GM23338 (cell line): ENCODE measurements at regions not wholly inside any gene's neighbourhood (a gene's known extent, or its start where the extent isn't known, plus 50 kb on each side); places are given as distances from the start of the nearest gene placed in this dataset.

Experiments
- ATAC-seq: fragments of 200-7000 bp; cut with Tn5 transposase; 3 replicates; pipeline ENCODE4 v1.9.1; 2020
- DNase-seq: peaks from one replicate; pipeline ENCODE4 v3.0.0-alpha.2; 2015; ENCODE audit warnings: low spot score
- H2AFZ ChIP-seq: fragments of 200-600 bp; sonication (generic); 2 replicates; pipeline ENCODE4 v1.8.0; 2016; ENCODE audit warnings: antibody characterized with exemption, mild to moderate bottlenecking, moderate library complexity
- H3F3A ChIP-seq: fragments of 200-600 bp; sonication (generic); replicated peaks from 2 replicates; pipeline ENCODE4 v1.8.0; 2017; ENCODE audit warnings: antibody characterized with exemption, mixed run types, low read depth
- H3K27ac ChIP-seq: fragments of 200-600 bp; sonication (generic); 2 replicates; pipeline ENCODE4 v1.6.1; 2016; ENCODE audit warnings: low read depth
- H3K27me3 ChIP-seq: fragments of 200-600 bp; sonication (generic); 2 replicates; pipeline ENCODE4 v1.8.0; 2016; ENCODE audit warnings: mild to moderate bottlenecking, mixed run types, moderate library complexity; ENCODE audit not compliant: insufficient read depth
- H3K36me3 ChIP-seq: fragments of 200-600 bp; sonication (generic); 2 replicates; pipeline ENCODE4 v1.8.0; 2016; ENCODE audit warnings: mild to moderate bottlenecking; ENCODE audit not compliant: insufficient read depth
- H3K4me1 ChIP-seq: fragments of 200-600 bp; sonication (generic); 2 replicates; pipeline ENCODE4 v1.8.0; 2016; ENCODE audit warnings: mild to moderate bottlenecking, moderate library complexity; ENCODE audit not compliant: insufficient read depth
- H3K4me2 ChIP-seq: fragments of 200-600 bp; sonication (generic); 2 replicates; pipeline ENCODE4 v1.7.1; 2017; ENCODE audit warnings: mixed run types
- H3K4me3 ChIP-seq: fragments of 200-600 bp; sonication (generic); 2 replicates; pipeline ENCODE4 v1.6.1; 2016; ENCODE audit warnings: mixed run types
- H3K79me2 ChIP-seq: fragments of 200-600 bp; sonication (generic); replicated peaks from 2 replicates; pipeline ENCODE4 v1.8.0; 2017; ENCODE audit warnings: mild to moderate bottlenecking; ENCODE audit not compliant: insufficient read depth
- H3K9me2 ChIP-seq: fragments of 200-600 bp; sonication (generic); 2 replicates; pipeline ENCODE4 v1.8.0; 2017; ENCODE audit not compliant: insufficient read depth
- H4K20me1 ChIP-seq: fragments of 200-600 bp; sonication (generic); replicated peaks from 2 replicates; pipeline ENCODE4 v1.8.0; 2017; ENCODE audit warnings: mild to moderate bottlenecking; ENCODE audit not compliant: insufficient read depth
- H3K27ac Mint-ChIP-seq: 2 replicates; pipeline ENCODE4 v1.8.0; 2020; ENCODE audit warnings: inconsistent platforms, mild to moderate bottlenecking, moderate library complexity, mixed read lengths
- H3K27me3 Mint-ChIP-seq: 3 replicates; pipeline ENCODE4 v1.8.0; 2022; ENCODE audit warnings: low read depth, mild to moderate bottlenecking, moderate library complexity, mixed read lengths, inconsistent platforms; ENCODE audit not compliant: insufficient read depth, poor library complexity
- H3K36me3 Mint-ChIP-seq: 3 replicates; pipeline ENCODE4 v1.8.0; 2021; ENCODE audit warnings: low read depth, mild to moderate bottlenecking, inconsistent platforms, moderate library complexity, mixed read lengths
- H3K4me1 Mint-ChIP-seq: 3 replicates; pipeline ENCODE4 v1.8.0; 2020; ENCODE audit warnings: mild to moderate bottlenecking, inconsistent platforms, mixed read lengths
- H3K4me3 Mint-ChIP-seq: 3 replicates; pipeline ENCODE4 v1.8.0; 2021; ENCODE audit warnings: moderate library complexity, mild to moderate bottlenecking, inconsistent platforms, mixed read lengths
- H3K9me3 Mint-ChIP-seq: 3 replicates; pipeline ENCODE4 v1.8.0; 2020; ENCODE audit warnings: moderate library complexity, mild to moderate bottlenecking, inconsistent platforms, mixed read lengths
- CTCF ChIP-seq, 2 experiments: fragments of 200-600 bp in 1 of 2; sonication (generic) in 1 of 2; conservative IDR thresholded peaks; 2 replicates each; pipeline versions ENCODE4 v1.5.1 to v1.6.1; 2016 to 2017; ENCODE audit warnings: antibody characterized with exemption in 2 of 2, low read depth in 2 of 2, mild to moderate bottlenecking in 2 of 2, moderate library complexity in 1 of 2
- EZH2phosphoT487 ChIP-seq: fragments of 200-600 bp; sonication (generic); IDR thresholded peaks from one replicate; pipeline ENCODE4 v1.8.1; 2018; ENCODE audit warnings: antibody characterized with exemption; ENCODE audit not compliant: unreplicated experiment
- POLR2AphosphoS5 ChIP-seq: IDR thresholded peaks from 2 replicates; pipeline ENCODE4 v1.6.1; 2016; ENCODE audit warnings: antibody characterized with exemption, low read depth
- STAT1 ChIP-seq: IDR thresholded peaks from one replicate; pipeline ENCODE4 v1.6.1; 2016; ENCODE audit warnings: antibody characterized with exemption; ENCODE audit not compliant: unreplicated experiment
- ZNF114 ChIP-seq: fragments of 250-450 bp; sonication (Bioruptor Pico); IDR thresholded peaks from 2 replicates; pipeline ENCODE4 v1.5.0; 2020; ENCODE audit warnings: mild to moderate bottlenecking, moderate library complexity
- ZNF462 ChIP-seq: fragments of 250-450 bp; sonication (Bioruptor Pico); IDR thresholded peaks from 2 replicates; pipeline ENCODE4 v1.5.0; 2020; ENCODE audit warnings: mild to moderate bottlenecking, moderate library complexity
- TF ChIP-seq, protein P1 (sequence below): IDR thresholded peaks from one replicate; pipeline ENCODE4 v1.6.1; 2018; ENCODE audit warnings: antibody characterized with exemption; ENCODE audit not compliant: unreplicated experiment

DNA sequence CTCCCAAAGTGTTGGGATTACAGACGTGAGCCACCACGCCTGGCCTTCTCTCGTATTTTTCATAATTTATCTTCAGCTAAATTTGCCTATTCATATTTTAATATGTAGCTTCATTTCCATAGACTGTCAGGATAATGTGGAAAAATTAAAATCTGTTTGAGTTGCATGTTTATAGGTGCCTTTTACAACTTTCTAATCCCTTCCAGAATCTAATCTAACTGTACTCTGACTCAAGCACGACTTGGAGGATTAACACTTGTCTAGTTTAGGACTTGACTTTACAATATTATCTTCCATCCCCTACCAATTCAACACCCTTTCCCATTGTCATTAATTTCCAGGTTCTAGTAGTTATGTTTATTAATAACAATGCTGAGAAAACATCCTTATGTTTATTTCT, 1761.5 kb downstream of the MAT2B start:
- H3K27ac Mint-ChIP-seq: no peak overlapping the region
- H3K79me2 ChIP-seq: no peaks in the 10 kb centered on the region
- H3K9me2 ChIP-seq: no peaks in the 10 kb centered on the region; the same call in 1 of the 2 replicates
- H3K27me3 ChIP-seq: no peaks in the 10 kb centered on the region
- no peak overlapping the region for H3K4me2 ChIP-seq
- H3K27me3 Mint-ChIP-seq: no peaks in the 10 kb centered on the region
- no peaks in the 10 kb centered on the region for H3K36me3 Mint-ChIP-seq
- no peak for TF ChIP-seq ZNF114 (CRISPR knock-in tag)
- TF ChIP-seq CTCF (conservative IDR thresholded peaks at IDR 0.05; ENCODE audit: low read depth in 2 of 2): no peak
- TF ChIP-seq, protein P1, sequence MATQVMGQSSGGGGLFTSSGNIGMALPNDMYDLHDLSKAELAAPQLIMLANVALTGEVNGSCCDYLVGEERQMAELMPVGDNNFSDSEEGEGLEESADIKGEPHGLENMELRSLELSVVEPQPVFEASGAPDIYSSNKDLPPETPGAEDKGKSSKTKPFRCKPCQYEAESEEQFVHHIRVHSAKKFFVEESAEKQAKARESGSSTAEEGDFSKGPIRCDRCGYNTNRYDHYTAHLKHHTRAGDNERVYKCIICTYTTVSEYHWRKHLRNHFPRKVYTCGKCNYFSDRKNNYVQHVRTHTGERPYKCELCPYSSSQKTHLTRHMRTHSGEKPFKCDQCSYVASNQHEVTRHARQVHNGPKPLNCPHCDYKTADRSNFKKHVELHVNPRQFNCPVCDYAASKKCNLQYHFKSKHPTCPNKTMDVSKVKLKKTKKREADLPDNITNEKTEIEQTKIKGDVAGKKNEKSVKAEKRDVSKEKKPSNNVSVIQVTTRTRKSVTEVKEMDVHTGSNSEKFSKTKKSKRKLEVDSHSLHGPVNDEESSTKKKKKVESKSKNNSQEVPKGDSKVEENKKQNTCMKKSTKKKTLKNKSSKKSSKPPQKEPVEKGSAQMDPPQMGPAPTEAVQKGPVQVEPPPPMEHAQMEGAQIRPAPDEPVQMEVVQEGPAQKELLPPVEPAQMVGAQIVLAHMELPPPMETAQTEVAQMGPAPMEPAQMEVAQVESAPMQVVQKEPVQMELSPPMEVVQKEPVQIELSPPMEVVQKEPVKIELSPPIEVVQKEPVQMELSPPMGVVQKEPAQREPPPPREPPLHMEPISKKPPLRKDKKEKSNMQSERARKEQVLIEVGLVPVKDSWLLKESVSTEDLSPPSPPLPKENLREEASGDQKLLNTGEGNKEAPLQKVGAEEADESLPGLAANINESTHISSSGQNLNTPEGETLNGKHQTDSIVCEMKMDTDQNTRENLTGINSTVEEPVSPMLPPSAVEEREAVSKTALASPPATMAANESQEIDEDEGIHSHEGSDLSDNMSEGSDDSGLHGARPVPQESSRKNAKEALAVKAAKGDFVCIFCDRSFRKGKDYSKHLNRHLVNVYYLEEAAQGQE: no peak
- TF ChIP-seq EZH2phosphoT487: no peak
- no peak for TF ChIP-seq ZNF462
- TF ChIP-seq STAT1: no peak
- TF ChIP-seq POLR2AphosphoS5: no peak
- no peak overlapping the region for H2AFZ ChIP-seq
- H3K27ac ChIP-seq: no peak overlapping the region
- no peaks in the 10 kb centered on the region for H3K9me3 Mint-ChIP-seq
- H3K4me3 ChIP-seq: no peak overlapping the region
- no peak for DNase-seq
- H3K4me1 Mint-ChIP-seq: no peaks in the 10 kb centered on the region
- H3K4me1 ChIP-seq: no peaks in the 10 kb centered on the region
- no peaks in the 10 kb centered on the region for H3F3A ChIP-seq
- no peak overlapping the region for H3K4me3 Mint-ChIP-seq
- ATAC-seq: no peak
- no peaks in the 10 kb centered on the region for H3K36me3 ChIP-seq
- H4K20me1 ChIP-seq: no peaks in the 10 kb centered on the region
